ENCODE measurements at regions not wholly inside any gene's neighbourhood (a gene's known extent, or its start where the extent isn't known, plus 50 kb on each side); places are given as distances from the start of the nearest gene placed in this dataset.

GRCh38 chr12:17609153-17609552 is 480.8 kb downstream of the RERGL start:
- TF ChIP-seq POLR2AphosphoS5 (IDR thresholded peaks at IDR 0.05) (no peak), CTCF (IDR thresholded peaks at IDR 0.05) (no peak), EP300 (IDR thresholded peaks at IDR 0.05; ENCODE audit: low read depth) (no peak)

Measured in transverse colon (tissue), 4 donors.